ENCODE measurements at regions not wholly inside any gene's neighbourhood (a gene's known extent, or its start where the extent isn't known, plus 50 kb on each side); places are given as distances from the start of the nearest gene placed in this dataset.
"Not testable (repeated sequence)": the region's sequence is repeated elsewhere in the genome, so short reads cannot be mapped to it uniquely, and the experiment has no call there.

DNA sequence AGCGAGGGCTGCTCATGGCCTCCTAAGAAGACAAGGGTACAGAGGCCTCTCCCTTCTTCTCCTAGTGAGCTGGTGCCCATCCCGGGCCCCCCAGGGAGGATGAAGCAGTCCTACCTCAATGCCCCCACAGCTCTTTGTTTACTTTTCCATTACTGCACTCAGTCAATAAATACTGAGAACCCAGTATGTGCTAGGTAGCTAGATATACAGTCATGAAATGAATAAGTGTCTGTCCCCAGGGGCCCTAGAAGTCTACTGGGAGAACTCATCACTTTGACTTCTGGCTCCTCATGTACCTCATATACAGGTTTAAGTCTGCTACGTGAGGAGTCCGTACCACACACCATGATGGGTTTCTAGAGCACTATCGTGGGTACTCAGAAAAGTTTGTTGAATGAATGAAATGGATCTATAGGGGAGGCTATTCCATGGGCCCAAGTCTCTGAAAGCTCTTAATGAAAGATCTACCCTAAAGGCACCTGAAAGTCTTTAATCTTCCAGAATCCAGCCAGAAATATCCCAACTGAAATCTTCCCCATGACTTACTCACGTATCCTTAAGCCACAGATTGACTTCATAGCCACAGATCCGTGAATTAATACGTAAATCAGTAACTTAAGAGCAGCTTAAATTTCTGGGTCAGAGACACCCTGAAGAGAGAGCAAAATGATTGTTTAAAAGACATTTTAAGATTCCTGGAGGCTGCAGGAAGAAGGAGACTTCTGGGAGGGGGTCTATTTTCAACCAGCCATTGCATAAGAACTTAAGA lies 51.6 kb upstream of the POMP start:
- Histone ChIP-seq H3K4me1 (ENCODE audit: insufficient read depth) (no peaks in the 10 kb centered on the region), H3K36me3 (no peaks in the 10 kb centered on the region), H3K27ac (no peak overlapping the region), H3K4me3 (no peak overlapping the region), H3K9me3 (no peaks in the 10 kb centered on the region), H3K27me3 (no peaks in the 10 kb centered on the region)
- 81 to 91% (median 86%) methylated on average over 8 of the region's 8 CpGs for WGBS, 3 donors
- DNase-seq = no peak
- intact Hi-C loops (cut with DNase I) = no loop called here
- TF ChIP-seq, protein P1, sequence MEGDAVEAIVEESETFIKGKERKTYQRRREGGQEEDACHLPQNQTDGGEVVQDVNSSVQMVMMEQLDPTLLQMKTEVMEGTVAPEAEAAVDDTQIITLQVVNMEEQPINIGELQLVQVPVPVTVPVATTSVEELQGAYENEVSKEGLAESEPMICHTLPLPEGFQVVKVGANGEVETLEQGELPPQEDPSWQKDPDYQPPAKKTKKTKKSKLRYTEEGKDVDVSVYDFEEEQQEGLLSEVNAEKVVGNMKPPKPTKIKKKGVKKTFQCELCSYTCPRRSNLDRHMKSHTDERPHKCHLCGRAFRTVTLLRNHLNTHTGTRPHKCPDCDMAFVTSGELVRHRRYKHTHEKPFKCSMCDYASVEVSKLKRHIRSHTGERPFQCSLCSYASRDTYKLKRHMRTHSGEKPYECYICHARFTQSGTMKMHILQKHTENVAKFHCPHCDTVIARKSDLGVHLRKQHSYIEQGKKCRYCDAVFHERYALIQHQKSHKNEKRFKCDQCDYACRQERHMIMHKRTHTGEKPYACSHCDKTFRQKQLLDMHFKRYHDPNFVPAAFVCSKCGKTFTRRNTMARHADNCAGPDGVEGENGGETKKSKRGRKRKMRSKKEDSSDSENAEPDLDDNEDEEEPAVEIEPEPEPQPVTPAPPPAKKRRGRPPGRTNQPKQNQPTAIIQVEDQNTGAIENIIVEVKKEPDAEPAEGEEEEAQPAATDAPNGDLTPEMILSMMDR (IDR thresholded peaks at IDR 0.05) = no peak
- no peak for TF ChIP-seq POLR2A (IDR thresholded peaks at IDR 0.05)
- TF ChIP-seq EP300 (IDR thresholded peaks at IDR 0.05) = no peak

DNA sequence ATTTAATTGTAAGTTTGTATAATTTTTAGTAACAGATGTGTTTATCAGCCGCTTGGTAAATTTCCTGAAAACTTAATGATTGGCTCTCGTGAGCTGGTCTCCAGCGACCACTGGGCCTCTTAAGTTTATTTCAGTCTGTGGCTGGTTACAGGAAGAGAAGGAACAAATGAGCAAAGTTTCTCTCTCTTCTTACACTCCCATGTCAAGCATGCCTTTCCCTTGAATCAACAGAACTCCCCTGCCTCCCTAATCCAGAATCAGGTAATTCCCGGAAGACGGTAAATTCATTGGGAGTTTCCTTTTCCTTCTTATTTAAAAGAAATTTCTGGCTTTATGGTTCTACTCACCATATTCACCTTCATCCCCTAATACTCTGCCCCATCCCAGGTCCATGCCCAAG lies 52.5 kb upstream of the POMP start:
- WGBS, 3 donors = 64 to 83% (median 66%) methylated on average over 5 of the region's 5 CpGs
- intact Hi-C loops (cut with DNase I) = no loop called here
- no peak overlapping the region for H3K27ac ChIP-seq

DNA sequence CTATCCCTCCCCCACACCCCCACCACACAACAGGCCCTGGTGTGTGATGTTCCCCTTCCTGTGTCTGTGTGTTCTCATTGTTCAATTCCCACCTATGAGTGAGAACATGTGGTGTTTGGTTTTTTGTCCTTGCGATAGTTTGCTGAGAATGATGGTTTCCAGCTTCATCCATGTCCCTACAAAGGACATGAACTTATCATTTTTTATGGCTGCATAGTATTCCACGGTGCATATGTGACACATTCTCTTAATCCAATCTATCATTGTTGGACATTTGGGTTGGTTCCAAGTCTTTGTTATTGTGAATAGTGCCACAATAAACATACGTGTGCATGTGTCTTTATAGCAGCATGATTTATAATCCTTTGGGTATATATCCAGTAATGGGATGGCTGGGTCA lies 53.8 kb upstream of the POMP start:
- 81 to 86% (median 86%) methylated on average over 2 to 3 of the region's 3 CpGs for WGBS, 3 donors
- intact Hi-C loops (cut with DNase I); H3K27me3 ChIP-seq; H3K27ac ChIP-seq; DNase-seq; H3K9me3 ChIP-seq; H3K36me3 ChIP-seq; H3K4me1 ChIP-seq (ENCODE audit: insufficient read depth); H3K4me3 ChIP-seq: not testable (repeated sequence)

More for the DNA sequence above, 52.5 kb upstream of the POMP start:
- H3K4me3 ChIP-seq = no peak overlapping the region
- H3K4me1 ChIP-seq (ENCODE audit: insufficient read depth) = no peaks in the 10 kb centered on the region
- no peaks in the 10 kb centered on the region for H3K27me3 ChIP-seq
- no peaks in the 10 kb centered on the region for H3K36me3 ChIP-seq
- DNase-seq = no peak
- TF ChIP-seq EP300 (IDR thresholded peaks at IDR 0.05) (no peak), POLR2A (IDR thresholded peaks at IDR 0.05) (no peak)
- TF ChIP-seq, protein P1 (IDR thresholded peaks at IDR 0.05) = no peak
- H3K9me3 ChIP-seq = no peaks in the 10 kb centered on the region

DNA sequence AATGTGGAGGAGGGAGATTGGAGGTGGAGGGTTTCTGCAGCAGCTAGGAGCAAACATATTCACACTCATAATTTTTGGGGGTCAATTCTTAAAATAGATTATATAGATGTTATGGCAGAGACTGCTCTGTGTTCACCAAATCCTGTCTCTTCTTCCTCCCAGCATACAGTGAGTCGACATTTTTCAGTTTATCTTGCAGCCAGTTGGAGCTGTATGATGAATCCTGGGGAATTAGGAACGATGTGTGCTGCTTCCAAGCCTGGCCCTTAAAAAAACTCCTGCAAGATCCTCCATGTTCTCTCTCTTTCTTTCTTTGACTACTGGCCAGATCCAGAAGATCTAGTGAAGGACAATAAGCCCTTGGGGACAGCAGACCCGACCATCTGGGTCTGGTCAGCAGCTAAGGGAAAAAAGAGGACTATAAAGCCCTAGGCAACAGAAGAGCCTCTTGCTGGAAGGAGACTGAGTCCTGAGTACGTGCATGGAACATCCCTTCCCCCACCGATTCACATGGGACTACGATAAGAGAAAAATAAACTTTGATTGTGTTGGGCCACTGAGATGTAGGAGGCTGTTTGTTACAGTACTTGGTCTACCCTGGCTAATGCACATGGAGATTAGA lies 55.8 kb upstream of the POMP start:
- intact Hi-C loops (cut with DNase I) = no loop called here
- Histone ChIP-seq H3K27me3 (no peaks in the 10 kb centered on the region), H3K36me3 (no peaks in the 10 kb centered on the region), H3K4me1 (ENCODE audit: insufficient read depth) (no peaks in the 10 kb centered on the region), H3K9me3 (no peaks in the 10 kb centered on the region), H3K27ac (no peak overlapping the region), H3K4me3 (no peak overlapping the region)
- TF ChIP-seq EP300 (IDR thresholded peaks at IDR 0.05) = no peak
- no peak for TF ChIP-seq POLR2A (IDR thresholded peaks at IDR 0.05)
- WGBS, 3 donors = 43 to 53% (median 45%) methylated on average over 6 of the region's 6 CpGs
- no peak for DNase-seq

DNA sequence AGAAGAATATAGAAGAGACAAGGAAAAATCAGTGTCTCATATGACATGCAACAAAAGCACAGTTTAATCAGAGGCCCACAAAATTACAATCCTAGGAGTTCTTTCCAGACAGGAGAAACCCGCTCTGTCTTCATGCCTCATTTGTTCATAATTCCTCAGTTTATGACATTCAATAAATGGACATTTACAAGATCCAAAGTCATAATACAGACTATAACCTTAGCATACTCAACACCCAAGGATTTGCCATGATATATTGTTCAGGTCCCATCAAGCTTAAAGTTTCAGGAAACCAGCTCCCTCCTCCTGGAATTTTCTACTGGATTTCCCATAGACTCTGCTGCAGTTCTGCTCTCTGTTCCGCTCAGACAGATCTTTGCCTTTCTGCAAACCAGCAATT lies 56.4 kb upstream of the POMP start:
- no peak for DNase-seq
- Histone ChIP-seq H3K4me3 (no peak overlapping the region), H3K27me3 (no peaks in the 10 kb centered on the region), H3K9me3 (no peaks in the 10 kb centered on the region), H3K36me3 (no peaks in the 10 kb centered on the region), H3K27ac (no peak overlapping the region), H3K4me1 (ENCODE audit: insufficient read depth) (no peaks in the 10 kb centered on the region)
- intact Hi-C loops (cut with DNase I) = no loop called here
- TF ChIP-seq POLR2A (IDR thresholded peaks at IDR 0.05) (no peak), EP300 (IDR thresholded peaks at IDR 0.05) (no peak)
- TF ChIP-seq, protein P1 (IDR thresholded peaks at IDR 0.05) = no peak
- WGBS, 3 donors = 70 to 84% (median 82%) methylated on average over 2 of the region's 2 CpGs
